Endothelial cell of umbilical vein (primary cell): ENCODE measurements at regions not wholly inside any gene's neighbourhood (a gene's known extent, or its start where the extent isn't known, plus 50 kb on each side); places are given as distances from the start of the nearest gene placed in this dataset.

Experiments used
- BruUV-seq: library from RNA; stranded (reverse); fragments of 400-500 nt; replicated peaks from 2 replicates; lab custom pipeline; 2021; lab: Mats Ljungman, UMichigan
- CTCF ChIA-PET: fragments of 300-600, 350-600 bp; sonication (Branson Sonifier 250); formaldehyde crosslinking; loops from one replicate; lab custom pipeline; 2021; ENCODE audit warnings: antibody characterized with exemption, inconsistent platforms; lab: Charles Lee
- POLR2A ChIA-PET: fragments of 300-600, 350-600 bp; sonication (Branson Sonifier 250); formaldehyde crosslinking; loops from one replicate; lab custom pipeline; 2021; ENCODE audit warnings: antibody characterized with exemption, inconsistent platforms; lab: Charles Lee
- DNase-seq: peaks from one replicate; pipeline ENCODE4 v3.0.0-alpha.2; 2011; ENCODE audit warnings: low read depth, low spot score
- FAIRE-seq: peaks from 2 replicates; lab custom pipeline; 2011; peaks lifted over from hg19 to GRCh38; lab: Jason Lieb, UNC
- H2AFZ ChIP-seq: 2 replicates; pipeline ENCODE4 v1.6.0; 2012; ENCODE audit warnings: low read depth, low read length, control low read depth, inconsistent platforms
- H3K27ac ChIP-seq: 2 replicates; pipeline ENCODE4 v1.5.1; 2011; ENCODE audit warnings: low read depth, mild to moderate bottlenecking, control low read depth, low read length, moderate library complexity; ENCODE audit not compliant: insufficient read depth
- H3K27me3 ChIP-seq, 2 experiments: 2 replicates each; pipeline versions ENCODE4 v1.6.0 to v1.6.1; 2011; ENCODE audit warnings: low read length in 2 of 2, mixed read lengths in 1 of 2; ENCODE audit not compliant: control insufficient read depth in 2 of 2, insufficient read depth in 2 of 2
- H3K36me3 ChIP-seq, 2 experiments: 2 replicates in 1 of 2; 3 replicates in 1 of 2; pipeline ENCODE4 v1.5.1; 2011; ENCODE audit warnings: low read length in 2 of 2, mild to moderate bottlenecking in 1 of 2, moderate library complexity in 1 of 2; ENCODE audit not compliant: control insufficient read depth in 2 of 2, insufficient read depth in 2 of 2; ENCODE audit errors: extremely low read depth in 1 of 2
- H3K4me1 ChIP-seq: 3 replicates; pipeline ENCODE4 v1.5.1; 2011; ENCODE audit warnings: mild to moderate bottlenecking, low read length; ENCODE audit not compliant: control insufficient read depth, insufficient read depth; ENCODE audit errors: extremely low read depth
- H3K4me2 ChIP-seq: 2 replicates; pipeline ENCODE4 v1.6.1; 2011; ENCODE audit warnings: low read length, control low read depth, mixed read lengths; ENCODE audit not compliant: insufficient read depth
- H3K4me3 ChIP-seq, 3 experiments: fragments of 200-600 bp in 1 of 3; sonication (generic), shearing (Covaris generic) in 1 of 3; replicated peaks in 1 of 3; 2 replicates each; pipeline ENCODE4 v1.5.1; 2011 to 2016; ENCODE audit warnings: control low read depth in 3 of 3, low read length in 3 of 3, mild to moderate bottlenecking in 2 of 3, inconsistent platforms in 1 of 3, low read depth in 1 of 3, moderate library complexity in 1 of 3; ENCODE audit not compliant: insufficient read depth in 1 of 3
- H3K79me2 ChIP-seq: 2 replicates; pipeline ENCODE4 v1.6.0; 2012; ENCODE audit warnings: low read length, inconsistent platforms; ENCODE audit not compliant: control insufficient read depth, insufficient read depth
- H3K9ac ChIP-seq: replicated peaks from 2 replicates; pipeline ENCODE3; 2011; ENCODE audit warnings: low read length, control low read depth; ENCODE audit not compliant: insufficient read depth; ENCODE audit errors: extremely low read depth
- H3K9me1 ChIP-seq: replicated peaks from 3 replicates; pipeline ENCODE4 v1.6.0; 2011; ENCODE audit warnings: mild to moderate bottlenecking, low read length; ENCODE audit not compliant: control insufficient read depth, insufficient read depth; ENCODE audit errors: extremely low read depth
- H3K9me3 ChIP-seq: replicated peaks from 2 replicates; pipeline ENCODE4 v1.5.1; 2012; ENCODE audit warnings: low read length, inconsistent platforms; ENCODE audit not compliant: control insufficient read depth, insufficient read depth
- H4K20me1 ChIP-seq: replicated peaks from 2 replicates; pipeline ENCODE3; 2011; ENCODE audit warnings: mild to moderate bottlenecking, low read length; ENCODE audit not compliant: control insufficient read depth, insufficient read depth; ENCODE audit errors: extremely low read depth
- CTCF ChIP-seq, 2 donors: IDR thresholded peaks; 1 replicate in 1 of 2; 2 replicates in 1 of 2; pipeline ENCODE4 v1.5.1; 2011; ENCODE audit warnings: low read length in 2 of 2, mild to moderate bottlenecking in 2 of 2, moderate library complexity in 2 of 2, control low read depth in 1 of 2, inconsistent platforms in 1 of 2, low read depth in 1 of 2; ENCODE audit not compliant: insufficient read depth in 1 of 2; ENCODE audit errors: extremely low read depth in 1 of 2
- EZH2 ChIP-seq: IDR thresholded peaks from 2 replicates; pipeline ENCODE4 v1.6.1; 2012; ENCODE audit warnings: borderline replicate concordance, low read depth, mild to moderate bottlenecking, moderate library complexity, low read length, inconsistent platforms; ENCODE audit not compliant: severe bottlenecking
- FOS ChIP-seq: IDR thresholded peaks from 2 replicates; pipeline ENCODE4 v1.6.1; 2011; ENCODE audit warnings: mild to moderate bottlenecking, low read length, moderate library complexity, borderline replicate concordance; ENCODE audit not compliant: insufficient read depth
- GATA2 ChIP-seq: IDR thresholded peaks from 2 replicates; pipeline ENCODE4 v1.7.0; 2011; ENCODE audit warnings: low read depth, mild to moderate bottlenecking, moderate library complexity, mixed read lengths, low read length; ENCODE audit not compliant: insufficient read length, insufficient read depth
- JUN ChIP-seq: IDR thresholded peaks from 2 replicates; pipeline ENCODE4 v1.6.1; 2011; ENCODE audit warnings: borderline replicate concordance, low read depth; ENCODE audit not compliant: insufficient read length, insufficient read depth
- MAX ChIP-seq: IDR thresholded peaks from 2 replicates; pipeline ENCODE4 v1.6.1; 2011; ENCODE audit not compliant: insufficient read depth, insufficient read length
- MYC ChIP-seq: IDR thresholded peaks from one replicate; pipeline ENCODE4 v1.6.1; 2011; ENCODE audit warnings: mild to moderate bottlenecking, low read depth, low read length
- POLR2A ChIP-seq: IDR thresholded peaks from 2 replicates; pipeline ENCODE4 v1.6.1; 2012; ENCODE audit warnings: low read depth, mild to moderate bottlenecking, control low read depth, low read length
- POLR2AphosphoS5 ChIP-seq: IDR thresholded peaks from 2 replicates; pipeline ENCODE4 v1.6.1; 2012; ENCODE audit warnings: low read depth, mild to moderate bottlenecking, control low read depth, low read length, moderate library complexity; ENCODE audit not compliant: insufficient read depth
- dilution Hi-C: fragments of 300-500 bp; cut with MboI; formaldehyde crosslinking; loops from one replicate; pipeline ENCODE4 v1.15.0; 2019; ENCODE audit warnings: low sequenced_read_pairs; ENCODE audit not compliant: extremely low pct_ligation_motif_present
- intact Hi-C: fragments of 100-400 bp; cut with micrococcal nuclease; formaldehyde crosslinking; loops from one replicate; pipeline ENCODE4 v1.10.0; 2022

- intact Hi-C loops = no loop called here
- H3K4me1 ChIP-seq = no peaks in the 10 kb centered on the region
- ChIA-PET CTCF (no interaction called here), POLR2A (no interaction called here)
- H3K9me3 ChIP-seq = no peaks in the 10 kb centered on the region
- H2AFZ ChIP-seq = no peak overlapping the region
- H3K4me2 ChIP-seq = no peak overlapping the region
- no TSS peak for BruUV-seq
- H3K4me3 ChIP-seq = no peak overlapping the region
- no peaks in the 10 kb centered on the region for H3K9me1 ChIP-seq
- no peak overlapping the region for H3K9ac ChIP-seq
- dilution Hi-C loops = no loop called here
- H4K20me1 ChIP-seq = no peaks in the 10 kb centered on the region
- no peak for TF ChIP-seq GATA2
- no peak for TF ChIP-seq POLR2AphosphoS5
- TF ChIP-seq MAX = no peak
- TF ChIP-seq MYC = no peak
- TF ChIP-seq JUN = no peak
- H3K36me3 ChIP-seq = no peaks in the 10 kb centered on the region
- no peaks in the 10 kb centered on the region for H3K79me2 ChIP-seq
- DNase-seq (no peak), FAIRE-seq (no peak)
- no peaks in the 10 kb centered on the region for H3K27me3 ChIP-seq
- H3K27ac ChIP-seq = no peak overlapping the region
Measured at GRCh38 chr4:33954759-33955158, 2289.6 kb downstream of the ARAP2 start.

- ChIA-PET POLR2A (no interaction called here), CTCF (no interaction called here)
- Histone ChIP-seq H3K4me1 (no peaks in the 10 kb centered on the region), H4K20me1 (no peaks in the 10 kb centered on the region), H3K4me2 (no peak overlapping the region), H3K9me1 (no peaks in the 10 kb centered on the region), H3K9me3 (no peaks in the 10 kb centered on the region), H3K79me2 (no peaks in the 10 kb centered on the region), H3K36me3 (no peaks in the 10 kb centered on the region), H3K4me3 (no peak overlapping the region), H3K27ac (no peak overlapping the region), H2AFZ (no peak overlapping the region), H3K27me3 (no peaks in the 10 kb centered on the region), H3K9ac (no peak overlapping the region)
- no TSS peak for BruUV-seq
- FAIRE-seq (no peak), DNase-seq (no peak)
- TF ChIP-seq FOS (no peak), POLR2A (no peak), JUN (no peak), POLR2AphosphoS5 (no peak), EZH2 (no peak), MAX (no peak), GATA2 (no peak), MYC (no peak), CTCF (IDR thresholded peaks at IDR 0.05; ENCODE audit: extremely low read depth in 1 of 2, insufficient read depth in 1 of 2, low read depth in 1 of 2, low read length in 2 of 2) (no peak)
- dilution Hi-C loops = no loop called here
- intact Hi-C loops = no loop called here
Measured at GRCh38 chr4:33959519-33959918, 2284.8 kb downstream of the ARAP2 start.
